Calu3 (cell line): ENCODE measurements at regions not wholly inside any gene's neighbourhood (a gene's known extent, or its start where the extent isn't known, plus 50 kb on each side); places are given as distances from the start of the nearest gene placed in this dataset.

Experiments used
- BruUV-seq: library from RNA; stranded (reverse); fragments of 400-500 nt; replicated peaks from 2 replicates; lab custom pipeline; 2021; lab: Mats Ljungman, UMichigan
- CTCF ChIA-PET: fragments of 300-600 bp; sonication (Branson Sonifier 250); formaldehyde crosslinking; loops from one replicate; lab custom pipeline; 2022; ENCODE audit warnings: antibody characterized with exemption; lab: Charles Lee
- DNase-seq: peaks from one replicate; pipeline ENCODE4 v3.0.0; 2022
- H3K27ac Mint-ChIP-seq: one replicate; pipeline ENCODE4 v1.8.0; 2022; ENCODE audit warnings: mixed read lengths; ENCODE audit not compliant: unreplicated experiment
- H3K27me3 Mint-ChIP-seq: one replicate; pipeline ENCODE4 v1.8.0; 2022; ENCODE audit warnings: mixed read lengths; ENCODE audit not compliant: unreplicated experiment
- H3K36me3 Mint-ChIP-seq: one replicate; pipeline ENCODE4 v1.8.0; 2022; ENCODE audit warnings: mild to moderate bottlenecking, moderate library complexity, mixed read lengths; ENCODE audit not compliant: insufficient read depth, unreplicated experiment
- H3K4me1 Mint-ChIP-seq: one replicate; pipeline ENCODE4 v1.8.0; 2022; ENCODE audit warnings: mild to moderate bottlenecking, low read depth, mixed read lengths; ENCODE audit not compliant: unreplicated experiment
- H3K4me3 Mint-ChIP-seq: one replicate; pipeline ENCODE4 v1.8.0; 2022; ENCODE audit warnings: mild to moderate bottlenecking, low read depth, moderate library complexity, mixed read lengths; ENCODE audit not compliant: unreplicated experiment
- H3K9me3 Mint-ChIP-seq: one replicate; pipeline ENCODE4 v1.8.0; 2022; ENCODE audit warnings: low read depth, mixed read lengths; ENCODE audit not compliant: unreplicated experiment
- CTCF ChIP-seq: fragments of 200-600 bp; IDR thresholded peaks from one replicate; pipeline ENCODE4 v1.8.0; 2022; ENCODE audit warnings: antibody characterized with exemption; ENCODE audit not compliant: unreplicated experiment
- intact Hi-C: fragments of 100-400 bp; cut with micrococcal nuclease; formaldehyde crosslinking; loops from one replicate; pipeline ENCODE4 v1.10.0; 2022; ENCODE audit not compliant: unreplicated experiment

GRCh38 chr11:10914050-10914449 lies 56.2 kb upstream of the ZBED5 start:
- H3K4me1 Mint-ChIP-seq, result peaks cover 8% of the 10 kb centered on the region
- no peak for TF ChIP-seq CTCF
- H3K36me3 Mint-ChIP-seq, result no peaks in the 10 kb centered on the region
- no peak for DNase-seq
- H3K27ac Mint-ChIP-seq, result no peak overlapping the region
- intact Hi-C loops, result no loop called here
- no peak overlapping the region for H3K4me3 Mint-ChIP-seq
- H3K9me3 Mint-ChIP-seq, result peaks cover 7% of the 10 kb centered on the region
- BruUV-seq, result no TSS peak
- no peaks in the 10 kb centered on the region for H3K27me3 Mint-ChIP-seq
- CTCF ChIA-PET, result interaction anchor here (0.6 to 1.9 kb wide), 3 partner anchors 8 to 787 kb away, joined by 3 to 8 read pairs (median 4); no protein-coding TSS in a partner anchor

GRCh38 chr11:10913075-10913474 lies 55.2 kb upstream of the ZBED5 start:
- CTCF ChIA-PET, result interaction anchor here (0.5 to 1.9 kb wide), 4 partner anchors 14 to 97 kb away, joined by 3 to 8 read pairs (median 3); no protein-coding TSS in a partner anchor
- H3K9me3 Mint-ChIP-seq, result peaks cover 2% of the 10 kb centered on the region
- no peaks in the 10 kb centered on the region for H3K36me3 Mint-ChIP-seq
- H3K4me3 Mint-ChIP-seq, result no peak overlapping the region
- intact Hi-C loops, result no loop called here
- BruUV-seq, result no TSS peak
- H3K4me1 Mint-ChIP-seq, result peaks cover 18% of the 10 kb centered on the region
- no peak overlapping the region for H3K27ac Mint-ChIP-seq
- DNase-seq, result no peak
- H3K27me3 Mint-ChIP-seq, result no peaks in the 10 kb centered on the region
- no peak for TF ChIP-seq CTCF

- Mint-ChIP-seq H3K27me3 (no peaks in the 10 kb centered on the region), H3K27ac (no peak overlapping the region), H3K9me3 (no peaks in the 10 kb centered on the region), H3K36me3 (no peaks in the 10 kb centered on the region), H3K4me3 (no peak overlapping the region), H3K4me1 (peaks cover 29% of the 10 kb centered on the region)
- no TSS peak for BruUV-seq
- no peak for TF ChIP-seq CTCF
- no peak for DNase-seq
- intact Hi-C loops, result no loop called here
- CTCF ChIA-PET, result interaction anchor here (0.5 kb wide), 1 partner anchor 8 kb away, joined by 7 read pairs; no protein-coding TSS in a partner anchor
Measured at GRCh38 chr11:10911907-10912306, 54.1 kb upstream of the ZBED5 start.

- Mint-ChIP-seq H3K4me3 (no peak overlapping the region), H3K27ac (no peak overlapping the region), H3K4me1 (peaks cover 39% of the 10 kb centered on the region), H3K27me3 (no peaks in the 10 kb centered on the region), H3K36me3 (no peaks in the 10 kb centered on the region), H3K9me3 (no peaks in the 10 kb centered on the region)
- CTCF ChIA-PET, result interaction anchor here (0.7 kb wide), 1 partner anchor 1079 kb away, joined by 3 read pairs; no protein-coding TSS in a partner anchor
- no TSS peak for BruUV-seq
- intact Hi-C loops, result loop anchor here (10.0 kb wide), 1 partner anchor 105 kb away; the partner anchor contains the start of gene EIF4G2
- no peak for TF ChIP-seq CTCF
- DNase-seq, result peak; percentile 21
Measured at GRCh38 chr11:10909141-10909883, 51.5 kb upstream of the ZBED5 start.
